SU-DHL-6 (cell line): ENCODE measurements at regions not wholly inside any gene's neighbourhood (a gene's known extent, or its start where the extent isn't known, plus 50 kb on each side); places are given as distances from the start of the nearest gene placed in this dataset.

Experiments
- CTCF ChIP-seq: fragments of 200-600 bp; sonication (generic); IDR thresholded peaks from one replicate; pipeline ENCODE4 v1.5.1; 2017; ENCODE audit warnings: antibody characterized with exemption, mild to moderate bottlenecking, low read length, moderate library complexity; ENCODE audit not compliant: insufficient read depth, poor library complexity, severe bottlenecking
- EZH2phosphoT487 ChIP-seq: fragments of 200-600 bp; sonication (generic), shearing (Covaris generic); conservative IDR thresholded peaks from 2 replicates; pipeline ENCODE4 v1.6.1; 2018; ENCODE audit warnings: mild to moderate bottlenecking, antibody characterized with exemption, low read length, moderate library complexity, mixed read lengths

- TF ChIP-seq CTCF (no peak), EZH2phosphoT487 (no peak)
These were observed 825.1 kb downstream of the RNF144A start for GRCh38 chr2:7742301-7742700.
